Common myeloid progenitor, CD34-positive (primary cell): ENCODE measurements at regions not wholly inside any gene's neighbourhood (a gene's known extent, or its start where the extent isn't known, plus 50 kb on each side); places are given as distances from the start of the nearest gene placed in this dataset.

Source experiments
- CTCF ChIA-PET: fragments of 350-600 bp; sonication (Branson Sonifier 250); formaldehyde crosslinking; loops from one replicate; lab custom pipeline; 2021; ENCODE audit warnings: antibody characterized with exemption; lab: Charles Lee
- POLR2A ChIA-PET: fragments of 350-600 bp; sonication (Branson Sonifier 250); formaldehyde crosslinking; loops from one replicate; lab custom pipeline; 2021; ENCODE audit warnings: antibody characterized with exemption; lab: Charles Lee
- DNase-seq, 3 donors: peaks; one replicate each; pipeline versions ENCODE4 v3.0.0 to v3.0.0-alpha.2; 2013
- H3K27ac ChIP-seq, 2 experiments: 1 replicate in 1 of 2; 2 replicates in 1 of 2; pipeline ENCODE4 v1.7.0; 2013; ENCODE audit warnings: inconsistent platforms in 2 of 2, low read length in 2 of 2, mild to moderate bottlenecking in 2 of 2, low read depth in 1 of 2, moderate library complexity in 1 of 2; ENCODE audit not compliant: severe bottlenecking in 2 of 2, insufficient read depth in 1 of 2, poor library complexity in 1 of 2
- H3K27me3 ChIP-seq, 5 experiments: replicated peaks in 2 of 5; 1 replicate in 3 of 5; 2 replicates in 2 of 5; pipeline versions ENCODE4 v1.6.1 to v1.7.0; 2013; ENCODE audit warnings: low read length in 4 of 5, mild to moderate bottlenecking in 2 of 5, moderate library complexity in 2 of 5, inconsistent platforms in 1 of 5; ENCODE audit not compliant: insufficient read depth in 5 of 5, control insufficient read depth in 4 of 5
- H3K36me3 ChIP-seq, 4 experiments: 1 replicate in 2 of 4; 2 replicates in 2 of 4; pipeline versions ENCODE4 v1.6.1 to v1.7.0; 2013; ENCODE audit warnings: low read length in 3 of 4, control low read depth in 1 of 4, mild to moderate bottlenecking in 1 of 4; ENCODE audit not compliant: control insufficient read depth in 4 of 4, insufficient read depth in 4 of 4
- H3K4me1 ChIP-seq, 4 experiments: 1 replicate in 3 of 4; 2 replicates in 1 of 4; pipeline versions ENCODE4 v1.6.1 to v1.7.1; 2013; ENCODE audit warnings: low read length in 3 of 4, mild to moderate bottlenecking in 3 of 4, control low read depth in 1 of 4, inconsistent platforms in 1 of 4, moderate library complexity in 1 of 4; ENCODE audit not compliant: control insufficient read depth in 4 of 4, insufficient read depth in 4 of 4; ENCODE audit errors: control extremely low read depth in 1 of 4
- H3K4me3 ChIP-seq, 7 experiments: 1 replicate in 4 of 7; 2 replicates in 3 of 7; pipeline versions ENCODE4 v1.5.1 to v1.7.0; 2013; ENCODE audit warnings: mild to moderate bottlenecking in 7 of 7, low read length in 6 of 7, moderate library complexity in 6 of 7, inconsistent platforms in 2 of 7, low read depth in 2 of 7, control low read depth in 1 of 7; ENCODE audit not compliant: insufficient read depth in 4 of 7, control insufficient read depth in 1 of 7; ENCODE audit errors: extremely low read depth in 1 of 7
- H3K9me3 ChIP-seq, 5 experiments: 1 replicate in 4 of 5; 2 replicates in 1 of 5; pipeline versions ENCODE4 v1.6.1 to v1.7.1; 2013; ENCODE audit warnings: low read length in 4 of 5, mild to moderate bottlenecking in 2 of 5, inconsistent platforms in 1 of 5, low read depth in 1 of 5, moderate library complexity in 1 of 5; ENCODE audit not compliant: control insufficient read depth in 4 of 5, insufficient read depth in 2 of 5; ENCODE audit errors: control extremely low read depth in 1 of 5
- WGBS: methylation state at CpG from one replicate; pipeline ENCODE4 v1.1.5; 2013; ENCODE audit not compliant: insufficient coverage; 5-methylcytosine and 5-hydroxymethylcytosine counted together

GRCh38 chr10:84891631-84892030 lies 563.2 kb downstream of the CCSER2 start:
- Histone ChIP-seq H3K27me3 (no peaks in the 10 kb centered on the region), H3K9me3 (no peaks in the 10 kb centered on the region), H3K4me1 (no peaks in the 10 kb centered on the region), H3K27ac (no peak overlapping the region), H3K4me3 (no peak overlapping the region), H3K36me3 (no peaks in the 10 kb centered on the region)
- ChIA-PET CTCF (no interaction called here), POLR2A (no interaction called here)
- DNase-seq = no peak
- 93% methylated on average over 3 of the region's 4 CpGs for WGBS

GRCh38 chr10:84895541-84895940 lies 567.2 kb downstream of the CCSER2 start:
- H3K9me3 ChIP-seq = no peaks in the 10 kb centered on the region
- WGBS = no CpG with 5 or more reads among the region's 3 CpGs
- CTCF ChIA-PET = no interaction called here
- H3K27ac ChIP-seq = no peak overlapping the region
- H3K27me3 ChIP-seq = no peaks in the 10 kb centered on the region
- POLR2A ChIA-PET = no interaction called here
- no peak overlapping the region for H3K4me3 ChIP-seq
- DNase-seq = no peak
- no peaks in the 10 kb centered on the region for H3K36me3 ChIP-seq
- no peaks in the 10 kb centered on the region for H3K4me1 ChIP-seq

GRCh38 chr10:84896909-84897308 lies 568.5 kb downstream of the CCSER2 start:
- POLR2A ChIA-PET = no interaction called here
- 100% methylated on average over 2 of the region's 2 CpGs for WGBS

GRCh38 chr10:84899268-84899667 lies 570.9 kb downstream of the CCSER2 start:
- CTCF ChIA-PET = no interaction called here
- Histone ChIP-seq H3K4me3 (no peak overlapping the region), H3K9me3 (no peaks in the 10 kb centered on the region), H3K4me1 (no peaks in the 10 kb centered on the region), H3K36me3 (no peaks in the 10 kb centered on the region), H3K27me3 (no peaks in the 10 kb centered on the region), H3K27ac (no peak overlapping the region)
- DNase-seq = no peak
- POLR2A ChIA-PET = no interaction called here
- WGBS = 100% methylated on average over 1 of the region's 1 CpG

More at GRCh38 chr10:84896909-84897308, 568.5 kb downstream of the CCSER2 start:
- H3K4me3 ChIP-seq = no peak overlapping the region
- DNase-seq = no peak
- no peaks in the 10 kb centered on the region for H3K36me3 ChIP-seq
- no peaks in the 10 kb centered on the region for H3K9me3 ChIP-seq
- H3K27me3 ChIP-seq = no peaks in the 10 kb centered on the region
- CTCF ChIA-PET = no interaction called here
- H3K27ac ChIP-seq = no peak overlapping the region
- H3K4me1 ChIP-seq = no peaks in the 10 kb centered on the region

- H3K27me3 ChIP-seq = no peaks in the 10 kb centered on the region
- no peak for DNase-seq
- CTCF ChIA-PET = no interaction called here
Measured at GRCh38 chr10:84900141-84900540, 571.8 kb downstream of the CCSER2 start.

GRCh38 chr10:84901885-84902284 lies 573.5 kb downstream of the CCSER2 start:
- H3K27ac ChIP-seq = no peak overlapping the region
- ChIA-PET CTCF (no interaction called here), POLR2A (no interaction called here)
- no peak overlapping the region for H3K4me3 ChIP-seq
- no peaks in the 10 kb centered on the region for H3K27me3 ChIP-seq
- DNase-seq = no peak
- no peaks in the 10 kb centered on the region for H3K36me3 ChIP-seq
- no peaks in the 10 kb centered on the region for H3K9me3 ChIP-seq
- H3K4me1 ChIP-seq = no peaks in the 10 kb centered on the region
- WGBS = no CpG with 5 or more reads among the region's 3 CpGs

More at GRCh38 chr10:84900141-84900540, 571.8 kb downstream of the CCSER2 start:
- Histone ChIP-seq H3K4me3 (no peak overlapping the region), H3K27ac (no peak overlapping the region), H3K36me3 (no peaks in the 10 kb centered on the region), H3K9me3 (no peaks in the 10 kb centered on the region), H3K4me1 (no peaks in the 10 kb centered on the region)
- 100% methylated on average over 1 of the region's 2 CpGs for WGBS
- POLR2A ChIA-PET = no interaction called here

- Histone ChIP-seq H3K4me3 (no peak overlapping the region), H3K4me1 (no peaks in the 10 kb centered on the region), H3K27me3 (no peaks in the 10 kb centered on the region), H3K36me3 (no peaks in the 10 kb centered on the region), H3K9me3 (no peaks in the 10 kb centered on the region), H3K27ac (no peak overlapping the region)
- no CpG with 5 or more reads among the region's 3 CpGs for WGBS
- no peak for DNase-seq
- CTCF ChIA-PET = no interaction called here
- POLR2A ChIA-PET = no interaction called here
Measured at GRCh38 chr10:84902553-84902952, 574.2 kb downstream of the CCSER2 start.
